Chondrocyte (in vitro differentiated cells): ENCODE measurements at regions not wholly inside any gene's neighbourhood (a gene's known extent, or its start where the extent isn't known, plus 50 kb on each side); places are given as distances from the start of the nearest gene placed in this dataset.

Experiments
- DNase-seq: peaks from one replicate; pipeline ENCODE4 v3.0.0; 2021; ENCODE audit warnings: mixed read lengths, low spot score
- H3K27ac Mint-ChIP-seq: one replicate; pipeline ENCODE4 v1.8.0; 2021; ENCODE audit warnings: mild to moderate bottlenecking, moderate library complexity, mixed read lengths; ENCODE audit not compliant: unreplicated experiment
- H3K27me3 Mint-ChIP-seq: 2 replicates; pipeline ENCODE4 v1.8.0; 2021; ENCODE audit warnings: low read depth, mixed read lengths
- H3K36me3 Mint-ChIP-seq: 2 replicates; pipeline ENCODE4 v1.8.0; 2021; ENCODE audit warnings: low read depth, mixed read lengths
- H3K4me1 Mint-ChIP-seq: 2 replicates; pipeline ENCODE4 v1.8.0; 2021; ENCODE audit warnings: low read depth, mild to moderate bottlenecking, mixed read lengths
- H3K4me3 Mint-ChIP-seq: one replicate; pipeline ENCODE4 v1.8.0; 2021; ENCODE audit warnings: mild to moderate bottlenecking, moderate library complexity, mixed read lengths; ENCODE audit not compliant: unreplicated experiment
- H3K9me3 Mint-ChIP-seq: 2 replicates; pipeline ENCODE4 v1.8.0; 2021; ENCODE audit warnings: low read depth, mixed read lengths
- TF ChIP-seq, protein P1 (sequence below): fragments of 200-600 bp; sonication (generic); IDR thresholded peaks from 2 replicates; pipeline ENCODE4 v1.5.0; 2021; ENCODE audit warnings: antibody characterized with exemption, mild to moderate bottlenecking, moderate library complexity

DNA sequence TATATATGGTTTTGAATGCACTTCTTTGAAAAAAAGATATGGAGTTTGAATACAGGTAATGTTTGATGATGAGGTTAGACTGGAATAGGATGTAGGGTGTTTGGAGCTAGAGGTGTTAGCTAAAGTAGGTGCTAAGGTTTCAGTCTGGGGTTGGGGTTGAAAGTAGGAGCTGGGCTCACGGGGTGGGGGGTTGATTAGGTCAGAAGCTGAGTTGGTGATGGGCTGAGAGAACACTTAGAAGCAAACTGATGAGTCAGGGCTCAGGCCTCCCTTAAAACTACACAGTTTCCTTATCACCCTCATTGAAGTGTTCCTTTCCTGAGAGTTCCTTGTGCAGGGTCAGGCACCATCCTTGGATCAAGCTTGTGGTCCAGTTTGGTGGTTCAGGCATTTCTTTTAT is 308.8 kb upstream of the ADAMTS16 start:
- H3K36me3 Mint-ChIP-seq, result no peaks in the 10 kb centered on the region

DNA sequence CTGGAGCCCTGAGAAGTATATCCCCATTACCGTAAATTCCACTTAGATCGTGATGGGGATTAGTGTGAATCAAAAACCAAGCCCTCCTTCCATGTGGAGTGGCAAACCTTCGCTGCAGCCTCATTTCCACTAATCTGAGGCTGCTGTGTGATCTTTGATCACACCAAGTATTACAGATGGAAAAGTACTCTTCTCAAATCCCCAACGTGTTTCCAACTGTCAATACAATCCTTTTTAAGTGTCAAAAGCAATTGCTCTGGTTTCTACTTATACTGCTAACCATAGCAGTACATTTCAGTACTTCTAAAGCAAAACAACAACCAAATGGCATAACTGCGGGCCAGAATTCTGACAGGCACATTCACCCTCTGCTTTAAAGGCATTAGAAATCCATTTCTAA is 307.7 kb upstream of the ADAMTS16 start:
- TF ChIP-seq, protein P1, sequence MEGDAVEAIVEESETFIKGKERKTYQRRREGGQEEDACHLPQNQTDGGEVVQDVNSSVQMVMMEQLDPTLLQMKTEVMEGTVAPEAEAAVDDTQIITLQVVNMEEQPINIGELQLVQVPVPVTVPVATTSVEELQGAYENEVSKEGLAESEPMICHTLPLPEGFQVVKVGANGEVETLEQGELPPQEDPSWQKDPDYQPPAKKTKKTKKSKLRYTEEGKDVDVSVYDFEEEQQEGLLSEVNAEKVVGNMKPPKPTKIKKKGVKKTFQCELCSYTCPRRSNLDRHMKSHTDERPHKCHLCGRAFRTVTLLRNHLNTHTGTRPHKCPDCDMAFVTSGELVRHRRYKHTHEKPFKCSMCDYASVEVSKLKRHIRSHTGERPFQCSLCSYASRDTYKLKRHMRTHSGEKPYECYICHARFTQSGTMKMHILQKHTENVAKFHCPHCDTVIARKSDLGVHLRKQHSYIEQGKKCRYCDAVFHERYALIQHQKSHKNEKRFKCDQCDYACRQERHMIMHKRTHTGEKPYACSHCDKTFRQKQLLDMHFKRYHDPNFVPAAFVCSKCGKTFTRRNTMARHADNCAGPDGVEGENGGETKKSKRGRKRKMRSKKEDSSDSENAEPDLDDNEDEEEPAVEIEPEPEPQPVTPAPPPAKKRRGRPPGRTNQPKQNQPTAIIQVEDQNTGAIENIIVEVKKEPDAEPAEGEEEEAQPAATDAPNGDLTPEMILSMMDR, result no peak
- peaks cover 16% of the 10 kb centered on the region for H3K27me3 Mint-ChIP-seq
- DNase-seq, result no peak
- no peaks in the 10 kb centered on the region for H3K36me3 Mint-ChIP-seq
- H3K9me3 Mint-ChIP-seq, result no peaks in the 10 kb centered on the region
- no peak overlapping the region for H3K4me3 Mint-ChIP-seq
- H3K4me1 Mint-ChIP-seq, result no peaks in the 10 kb centered on the region
- no peak overlapping the region for H3K27ac Mint-ChIP-seq

More for the DNA sequence above, 308.8 kb upstream of the ADAMTS16 start:
- no peak overlapping the region for H3K27ac Mint-ChIP-seq
- no peaks in the 10 kb centered on the region for H3K9me3 Mint-ChIP-seq
- DNase-seq, result no peak
- TF ChIP-seq, protein P1, result no peak
- H3K4me1 Mint-ChIP-seq, result no peaks in the 10 kb centered on the region
- H3K27me3 Mint-ChIP-seq, result peaks cover 19% of the 10 kb centered on the region
- H3K4me3 Mint-ChIP-seq, result no peak overlapping the region

DNA sequence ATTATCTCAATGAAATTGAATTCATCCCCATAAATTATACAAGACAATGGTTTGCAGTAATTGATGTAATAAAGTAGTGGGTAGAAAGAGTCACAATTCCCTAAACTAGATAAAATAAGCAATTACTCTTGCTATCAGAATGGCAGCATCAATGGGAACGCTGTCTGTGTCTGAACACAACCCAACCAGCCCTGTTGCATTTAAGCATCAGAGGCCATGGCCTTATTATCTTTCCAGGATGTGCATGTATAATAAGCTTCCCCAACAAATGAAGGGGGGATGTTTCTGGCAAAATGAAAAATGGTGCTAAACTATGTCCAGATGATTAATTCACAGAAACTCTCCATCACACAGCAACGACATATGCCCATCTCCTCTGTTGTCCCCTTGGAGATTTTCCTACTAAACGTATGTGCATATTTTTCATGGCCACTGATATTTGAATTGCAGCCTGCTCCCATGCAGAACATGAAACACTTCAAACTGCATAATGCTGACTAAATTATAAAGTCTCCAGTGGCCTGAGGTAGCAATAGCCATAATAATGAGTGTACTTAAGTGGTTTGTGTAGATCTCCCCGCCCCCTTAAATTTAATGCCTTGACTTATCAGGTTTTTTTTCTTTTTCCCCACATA is 306.9 kb upstream of the ADAMTS16 start:
- H3K27ac Mint-ChIP-seq, result no peak overlapping the region
- TF ChIP-seq, protein P1, result no peak

DNA sequence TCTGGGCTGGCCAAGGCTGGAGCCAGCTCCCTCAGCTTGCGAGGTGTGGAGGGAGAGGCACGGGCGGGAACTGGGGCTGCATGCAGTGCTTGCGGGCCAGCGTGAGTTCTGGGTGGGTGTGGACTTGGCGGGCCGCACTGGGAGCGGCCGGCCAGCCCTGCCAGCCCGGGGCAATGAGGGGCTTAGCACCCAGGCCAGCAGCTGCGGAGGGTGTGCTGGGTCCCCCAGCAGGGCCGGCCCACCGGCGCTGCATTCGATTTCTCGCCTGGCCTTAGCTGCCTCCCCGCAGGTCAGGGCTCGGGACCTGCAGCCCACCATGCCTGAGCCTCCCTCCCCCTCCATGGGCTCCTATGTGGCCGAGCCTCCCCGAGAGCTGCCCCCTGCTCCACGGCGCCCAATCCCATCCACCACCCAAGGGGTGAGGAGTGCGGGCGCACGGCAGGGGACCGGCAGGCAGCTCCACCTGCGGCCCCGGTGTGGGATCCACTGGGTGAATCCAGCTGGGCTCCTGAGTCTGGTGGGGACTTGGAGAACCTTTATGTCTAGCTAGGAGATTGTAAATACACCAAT is 302.6 kb upstream of the ADAMTS16 start:
- Mint-ChIP-seq H3K4me3 (no peak overlapping the region), H3K9me3 (peaks cover 9% of the 10 kb centered on the region), H3K4me1 (no peaks in the 10 kb centered on the region), H3K27ac (no peak overlapping the region), H3K27me3 (peaks cover 5% of the 10 kb centered on the region), H3K36me3 (no peaks in the 10 kb centered on the region)
- TF ChIP-seq, protein P1, result no peak
- DNase-seq, result no peak

More for the DNA sequence above, 306.9 kb upstream of the ADAMTS16 start:
- no peaks in the 10 kb centered on the region for H3K9me3 Mint-ChIP-seq
- H3K4me3 Mint-ChIP-seq, result no peak overlapping the region
- DNase-seq, result no peak
- H3K27me3 Mint-ChIP-seq, result peaks cover 16% of the 10 kb centered on the region
- no peaks in the 10 kb centered on the region for H3K36me3 Mint-ChIP-seq
- H3K4me1 Mint-ChIP-seq, result no peaks in the 10 kb centered on the region

DNA sequence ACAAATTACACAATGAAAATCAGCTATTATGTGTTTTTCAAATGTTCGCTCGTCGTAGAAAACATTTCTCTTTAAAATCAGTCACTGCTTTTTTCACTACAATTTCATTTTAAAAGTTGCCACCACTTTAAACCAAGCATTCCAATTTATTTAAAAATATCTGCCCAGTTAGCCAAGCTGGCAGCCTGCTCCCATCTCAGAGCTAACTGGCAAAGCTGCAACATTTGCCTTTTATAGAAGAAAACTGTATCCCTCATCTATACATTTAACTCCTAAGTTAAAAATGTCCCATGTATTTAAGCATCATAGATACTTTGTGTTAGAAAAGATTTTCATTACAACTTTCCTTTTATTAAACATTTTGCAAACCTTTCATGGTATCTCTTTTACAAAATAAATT is 294.9 kb upstream of the ADAMTS16 start:
- TF ChIP-seq, protein P1, result no peak
- Mint-ChIP-seq H3K36me3 (no peaks in the 10 kb centered on the region), H3K27ac (no peak overlapping the region), H3K4me3 (no peak overlapping the region), H3K4me1 (no peaks in the 10 kb centered on the region), H3K9me3 (peaks cover 6% of the 10 kb centered on the region), H3K27me3 (peaks cover 10% of the 10 kb centered on the region)
- DNase-seq, result no peak
